B cell (primary cell): ENCODE measurements at regions not wholly inside any gene's neighbourhood (a gene's known extent, or its start where the extent isn't known, plus 50 kb on each side); places are given as distances from the start of the nearest gene placed in this dataset.

ENCODE experiments used
- ATAC-seq: fragments of 200-7000 bp; cut with Tn5 transposase; one replicate; pipeline ENCODE4 v1.10.0; 2021; ENCODE audit warnings: low read depth, mild to moderate bottlenecking, moderate number of reproducible peaks, moderate library complexity
- CTCF ChIA-PET: fragments of 350-600 bp; sonication (Branson Sonifier 250); formaldehyde crosslinking; loops from one replicate; lab custom pipeline; 2021; ENCODE audit warnings: antibody characterized with exemption, inconsistent platforms; lab: Charles Lee
- POLR2A ChIA-PET: fragments of 350-600 bp; sonication (Branson Sonifier 250); formaldehyde crosslinking; loops from one replicate; lab custom pipeline; 2021; ENCODE audit warnings: antibody characterized with exemption; lab: Charles Lee
- DNase-seq: peaks from one replicate; pipeline ENCODE4 v3.0.0; 2013
- H2AFZ ChIP-seq: 2 replicates; pipeline ENCODE4 v1.6.1; 2012; ENCODE audit warnings: mild to moderate bottlenecking, low read depth, low read length; ENCODE audit not compliant: insufficient read depth, poor library complexity, severe bottlenecking
- H3K27ac ChIP-seq, 2 donors: 1 replicate in 1 of 2; 2 replicates in 1 of 2; pipeline ENCODE4 v1.5.1; 2012 to 2013; ENCODE audit warnings: low read length in 2 of 2, mild to moderate bottlenecking in 2 of 2, moderate library complexity in 1 of 2
- H3K27me3 ChIP-seq, 4 experiments: fragments of 200-600 bp in 1 of 4; sonication (generic) in 1 of 4; replicated peaks in 1 of 4; 1 replicate in 2 of 4; 2 replicates in 2 of 4; pipeline versions ENCODE4 v1.6.1 to v1.7.0; 2013 to 2016; ENCODE audit warnings: low read length in 3 of 4, mild to moderate bottlenecking in 2 of 4, mixed read lengths in 1 of 4, moderate library complexity in 1 of 4; ENCODE audit not compliant: insufficient read depth in 4 of 4, control insufficient read depth in 3 of 4; ENCODE audit errors: control extremely low read depth in 1 of 4
- H3K36me3 ChIP-seq, 2 experiments: replicated peaks in 1 of 2; 1 replicate in 1 of 2; 2 replicates in 1 of 2; pipeline versions ENCODE4 v1.6.1 to v1.7.1; 2013; ENCODE audit warnings: low read length in 1 of 2; ENCODE audit not compliant: insufficient read depth in 2 of 2, control insufficient read depth in 1 of 2; ENCODE audit errors: control extremely low read depth in 1 of 2, extremely low read depth in 1 of 2
- H3K4me1 ChIP-seq, 2 donors: fragments of 200-600 bp in 1 of 2; sonication (generic) in 1 of 2; 1 replicate in 1 of 2; 2 replicates in 1 of 2; pipeline versions ENCODE4 v1.5.1 to v1.6.1; 2013 to 2017; ENCODE audit warnings: low read length in 2 of 2; ENCODE audit not compliant: control insufficient read depth in 2 of 2, insufficient read depth in 2 of 2
- H3K4me2 ChIP-seq: replicated peaks from 2 replicates; pipeline ENCODE3; 2012; ENCODE audit warnings: mild to moderate bottlenecking, low read depth, low read length; ENCODE audit not compliant: poor library complexity, severe bottlenecking
- H3K4me3 ChIP-seq, 5 experiments: fragments of 200-600 bp in 1 of 5; sonication (generic) in 1 of 5; 1 replicate in 3 of 5; 2 replicates in 2 of 5; pipeline versions ENCODE4 v1.5.1 to v1.7.0; 2011 to 2016; ENCODE audit warnings: low read length in 4 of 5, mild to moderate bottlenecking in 4 of 5, low read depth in 2 of 5, control low read depth in 1 of 5, moderate library complexity in 1 of 5; ENCODE audit not compliant: insufficient read depth in 1 of 5; ENCODE audit errors: control extremely low read depth in 1 of 5, extremely low read depth in 1 of 5
- H3K79me2 ChIP-seq: fragments of 200-600 bp; sonication (generic); one replicate; pipeline ENCODE4 v1.6.0; 2016; ENCODE audit warnings: low read length; ENCODE audit not compliant: control insufficient read depth, insufficient read depth
- H3K9ac ChIP-seq: fragments of 200-600 bp; sonication (generic); 2 replicates; pipeline ENCODE4 v1.6.1; 2017; ENCODE audit warnings: mild to moderate bottlenecking, low read length, moderate library complexity
- H3K9me3 ChIP-seq, 3 donors: one replicate each; pipeline versions ENCODE4 v1.6.1 to v1.7.1; 2013; ENCODE audit warnings: low read length in 2 of 3; ENCODE audit not compliant: control insufficient read depth in 2 of 3, insufficient read depth in 1 of 3; ENCODE audit errors: control extremely low read depth in 1 of 3
- H4K20me1 ChIP-seq: 2 replicates; pipeline ENCODE4 v1.6.0; 2012; ENCODE audit warnings: mild to moderate bottlenecking, low read length; ENCODE audit not compliant: insufficient read depth, control insufficient read depth, poor library complexity, severe bottlenecking
- H3K27ac Mint-ChIP-seq: one replicate; pipeline ENCODE4 v1.8.0; 2021; ENCODE audit warnings: mixed read lengths
- H3K27me3 Mint-ChIP-seq: one replicate; pipeline ENCODE4 v1.8.0; 2021; ENCODE audit warnings: mixed read lengths
- H3K4me1 Mint-ChIP-seq: one replicate; pipeline ENCODE4 v1.8.0; 2021; ENCODE audit warnings: mixed read lengths
- H3K4me3 Mint-ChIP-seq: one replicate; pipeline ENCODE4 v1.8.0; 2021; ENCODE audit warnings: mixed read lengths
- H3K9me3 Mint-ChIP-seq: one replicate; pipeline ENCODE4 v1.8.0; 2022; ENCODE audit warnings: mixed read lengths; ENCODE audit not compliant: insufficient read depth
- CTCF ChIP-seq: fragments of 200-600 bp; IDR thresholded peaks from one replicate; pipeline ENCODE4 v1.8.0; 2022; ENCODE audit warnings: antibody characterized with exemption, mild to moderate bottlenecking
- EZH2 ChIP-seq: IDR thresholded peaks from 2 replicates; pipeline ENCODE4 v1.6.1; 2012; ENCODE audit warnings: borderline replicate concordance, low read depth, mild to moderate bottlenecking, moderate library complexity, low read length; ENCODE audit not compliant: insufficient read depth, poor library complexity, severe bottlenecking
- WGBS: methylation state at CpG from one replicate; pipeline ENCODE4 v1.1.5; 2013; ENCODE audit warnings: missing lambda C conversion rate; ENCODE audit not compliant: insufficient coverage; 5-methylcytosine and 5-hydroxymethylcytosine counted together
- intact Hi-C: fragments of 100-400 bp; cut with micrococcal nuclease; formaldehyde crosslinking; loops from one replicate; pipeline ENCODE4 v1.10.0; 2022

- Histone ChIP-seq H3K4me1 (no peaks in the 10 kb centered on the region), H3K36me3 (no peaks in the 10 kb centered on the region), H2AFZ (no peak overlapping the region), H3K79me2 (no peaks in the 10 kb centered on the region), H3K4me2 (no peak overlapping the region), H4K20me1 (no peaks in the 10 kb centered on the region), H3K4me3 (no peak overlapping the region), H3K9me3 (peaks cover 0 to 2% (median 0%) of the 10 kb centered on the region in 3 donors), H3K9ac (no peak overlapping the region), H3K27ac (no peak overlapping the region), H3K27me3 (no peaks in the 10 kb centered on the region)
- no peak for DNase-seq
- Mint-ChIP-seq H3K27ac (no peak overlapping the region), H3K27me3 (no peaks in the 10 kb centered on the region), H3K9me3 (no peaks in the 10 kb centered on the region), H3K4me3 (no peak overlapping the region), H3K4me1 (no peaks in the 10 kb centered on the region)
- CTCF ChIA-PET, result no interaction called here
- WGBS, result no CpG with 5 or more reads among the region's 1 CpG
- intact Hi-C loops, result no loop called here
- POLR2A ChIA-PET, result no interaction called here
- ATAC-seq, result no peak
- TF ChIP-seq EZH2 (no peak), CTCF (no peak)
Observed at GRCh38 chr19:20320191-20320590, 153.2 kb downstream of the ZNF486 start.

GRCh38 chr19:20318616-20319015 is 151.6 kb downstream of the ZNF486 start:
- Histone ChIP-seq H2AFZ (no peak overlapping the region), H3K27ac (no peak overlapping the region), H3K4me3 (no peak overlapping the region), H3K9me3 (peaks cover 0 to 2% (median 0%) of the 10 kb centered on the region in 3 donors), H3K36me3 (no peaks in the 10 kb centered on the region), H4K20me1 (no peaks in the 10 kb centered on the region), H3K27me3 (no peaks in the 10 kb centered on the region), H3K4me1 (no peaks in the 10 kb centered on the region), H3K9ac (no peak overlapping the region), H3K79me2 (no peaks in the 10 kb centered on the region), H3K4me2 (no peak overlapping the region)
- no peak for ATAC-seq
- Mint-ChIP-seq H3K4me3 (no peak overlapping the region), H3K4me1 (no peaks in the 10 kb centered on the region), H3K27ac (no peak overlapping the region), H3K9me3 (no peaks in the 10 kb centered on the region), H3K27me3 (no peaks in the 10 kb centered on the region)
- 100% methylated on average over 1 of the region's 3 CpGs for WGBS
- POLR2A ChIA-PET, result no interaction called here
- intact Hi-C loops, result no loop called here
- CTCF ChIA-PET, result no interaction called here
- DNase-seq, result no peak
- TF ChIP-seq CTCF, result no peak
- no peak for TF ChIP-seq EZH2
